Hindlimb muscle (tissue), 1 donor: ENCODE measurements at regions not wholly inside any gene's neighbourhood (a gene's known extent, or its start where the extent isn't known, plus 50 kb on each side); places are given as distances from the start of the nearest gene placed in this dataset.
"Not testable (repeated sequence)": the region's sequence is repeated elsewhere in the genome, so short reads cannot be mapped to it uniquely, and the experiment has no call there.

Experiments
- DNase-seq: peaks from one replicate; pipeline ENCODE4 v3.0.0-alpha.2; 2013

- DNase-seq: no peak
Measured at GRCh38 chr2:35932276-35932963, 423.2 kb upstream of the CRIM1 start.

- DNase-seq: no peak
Measured at GRCh38 chr2:35931626-35932025, 424.0 kb upstream of the CRIM1 start.

- DNase-seq: no peak
Measured at GRCh38 chr2:35931115-35931514, 424.5 kb upstream of the CRIM1 start.

GRCh38 chr2:35929551-35929950 is 426.0 kb upstream of the CRIM1 start:
- DNase-seq: no peak

GRCh38 chr2:35920061-35920460 is 435.5 kb upstream of the CRIM1 start:
- DNase-seq: no peak

GRCh38 chr2:35915261-35915660 is 440.3 kb upstream of the CRIM1 start:
- no peak for DNase-seq

- no peak for DNase-seq
Measured at GRCh38 chr2:35891936-35892335, 463.6 kb upstream of the CRIM1 start.

- no peak for DNase-seq
Measured at GRCh38 chr2:35891528-35891927, 464.1 kb upstream of the CRIM1 start.

- DNase-seq: no peak
Measured at GRCh38 chr2:35887146-35887545, 468.4 kb upstream of the CRIM1 start.

- no peak for DNase-seq
Measured at GRCh38 chr2:35873921-35874320, 481.7 kb upstream of the CRIM1 start.

GRCh38 chr2:35871672-35872071 is 483.9 kb upstream of the CRIM1 start:
- no peak for DNase-seq

- no peak for DNase-seq
Measured at GRCh38 chr2:35870713-35871112, 484.9 kb upstream of the CRIM1 start.

- DNase-seq: peak; percentile 4
Measured at GRCh38 chr2:35864141-35864540, 491.4 kb upstream of the CRIM1 start.

GRCh38 chr2:35858216-35858615 is 497.4 kb upstream of the CRIM1 start:
- DNase-seq: no peak

GRCh38 chr2:35857498-35857897 is 498.1 kb upstream of the CRIM1 start:
- no peak for DNase-seq

- DNase-seq: no peak
Measured at GRCh38 chr2:35831385-35831784, 524.2 kb upstream of the CRIM1 start.

GRCh38 chr2:35830833-35831232 is 524.7 kb upstream of the CRIM1 start:
- DNase-seq: no peak

- DNase-seq: no peak
Measured at GRCh38 chr2:35827086-35827485, 528.5 kb upstream of the CRIM1 start.

- no peak for DNase-seq
Measured at GRCh38 chr2:35822716-35823115, 532.9 kb upstream of the CRIM1 start.

- no peak for DNase-seq
Measured at GRCh38 chr2:35821675-35822074, 533.9 kb upstream of the CRIM1 start.

GRCh38 chr2:35820391-35820790 is 535.2 kb upstream of the CRIM1 start:
- DNase-seq: no peak

- no peak for DNase-seq
Measured at GRCh38 chr2:35819033-35819432, 536.5 kb upstream of the CRIM1 start.

GRCh38 chr2:35818359-35818758 is 537.2 kb upstream of the CRIM1 start:
- DNase-seq: not testable (repeated sequence)

GRCh38 chr2:35814597-35814996 is 541.0 kb upstream of the CRIM1 start:
- not testable (repeated sequence) for DNase-seq

GRCh38 chr2:35803126-35803525 is 552.5 kb upstream of the CRIM1 start:
- DNase-seq: no peak
